NT2/D1 (cell line): ENCODE measurements at regions not wholly inside any gene's neighbourhood (a gene's known extent, or its start where the extent isn't known, plus 50 kb on each side); places are given as distances from the start of the nearest gene placed in this dataset.

ENCODE experiments used
- DNase-seq: peaks from one replicate; pipeline ENCODE4 v3.0.0-alpha.2; 2011; ENCODE audit warnings: low read depth, low spot score
- H3K27me3 ChIP-seq: 2 replicates; pipeline ENCODE4 v1.6.0; 2011; ENCODE audit warnings: mild to moderate bottlenecking; ENCODE audit not compliant: insufficient read length, insufficient read depth
- H3K36me3 ChIP-seq: 2 replicates; pipeline ENCODE4 v1.6.1; 2011; ENCODE audit warnings: mild to moderate bottlenecking, low read length, mixed read lengths; ENCODE audit not compliant: insufficient read depth, insufficient read length
- H3K4me1 ChIP-seq: 2 replicates; pipeline ENCODE4 v1.5.1; 2011; ENCODE audit not compliant: insufficient read depth, insufficient read length
- H3K4me3 ChIP-seq: 2 replicates; pipeline ENCODE4 v1.5.1; 2011; ENCODE audit warnings: low read depth; ENCODE audit not compliant: insufficient read length
- H3K9ac ChIP-seq: 2 replicates; pipeline ENCODE4 v1.6.0; 2011; ENCODE audit warnings: low read depth; ENCODE audit not compliant: insufficient read length
- H3K9me3 ChIP-seq: 2 replicates; pipeline ENCODE4 v1.5.1; 2011; ENCODE audit warnings: mild to moderate bottlenecking, low read length; ENCODE audit not compliant: insufficient read depth
- SUZ12 ChIP-seq: IDR thresholded peaks from 2 replicates; pipeline ENCODE4 v1.6.1; 2011; ENCODE audit not compliant: insufficient read length, insufficient read depth; ENCODE audit errors: extremely low read depth
- YY1 ChIP-seq: IDR thresholded peaks from 2 replicates; pipeline ENCODE4 v1.6.1; 2011; ENCODE audit not compliant: insufficient read length, insufficient read depth
- ZNF274 ChIP-seq: IDR thresholded peaks from 2 replicates; pipeline ENCODE4 v1.6.1; 2011; ENCODE audit warnings: mild to moderate bottlenecking, low read depth, low read length

GRCh38 chr20:24378661-24379483 lies 90.6 kb upstream of the SYNDIG1 start:
- TF ChIP-seq SUZ12 (no peak), ZNF274 (no peak), YY1 (no peak)
- no peaks in the 10 kb centered on the region for H3K9me3 ChIP-seq
- H3K27me3 ChIP-seq: no peaks in the 10 kb centered on the region
- H3K36me3 ChIP-seq: no peaks in the 10 kb centered on the region
- DNase-seq: no peak
- no peak overlapping the region for H3K4me3 ChIP-seq
- no peaks in the 10 kb centered on the region for H3K4me1 ChIP-seq
- H3K9ac ChIP-seq: no peak overlapping the region

- DNase-seq: no peak
- Histone ChIP-seq H3K36me3 (no peaks in the 10 kb centered on the region), H3K4me1 (no peaks in the 10 kb centered on the region), H3K27me3 (no peaks in the 10 kb centered on the region), H3K9ac (no peak overlapping the region), H3K9me3 (no peaks in the 10 kb centered on the region), H3K4me3 (no peak overlapping the region)
- no peak for TF ChIP-seq SUZ12
- TF ChIP-seq YY1: no peak
- no peak for TF ChIP-seq ZNF274
Observed at GRCh38 chr20:24376311-24377099, 92.9 kb upstream of the SYNDIG1 start.

- DNase-seq: peak; percentile 16
- TF ChIP-seq SUZ12 (no peak), ZNF274 (no peak), YY1 (no peak)
- no peak overlapping the region for H3K4me3 ChIP-seq
- no peaks in the 10 kb centered on the region for H3K4me1 ChIP-seq
- no peaks in the 10 kb centered on the region for H3K9me3 ChIP-seq
- no peaks in the 10 kb centered on the region for H3K27me3 ChIP-seq
- H3K36me3 ChIP-seq: no peaks in the 10 kb centered on the region
- no peak overlapping the region for H3K9ac ChIP-seq
Observed at GRCh38 chr20:24373372-24373771, 96.1 kb upstream of the SYNDIG1 start.

GRCh38 chr20:24370911-24371695 lies 98.3 kb upstream of the SYNDIG1 start:
- TF ChIP-seq ZNF274 (no peak), SUZ12 (no peak), YY1 (no peak)
- Histone ChIP-seq H3K36me3 (no peaks in the 10 kb centered on the region), H3K27me3 (no peaks in the 10 kb centered on the region), H3K4me1 (no peaks in the 10 kb centered on the region), H3K9ac (no peak overlapping the region), H3K9me3 (no peaks in the 10 kb centered on the region), H3K4me3 (no peak overlapping the region)
- DNase-seq: no peak

- no peaks in the 10 kb centered on the region for H3K36me3 ChIP-seq
- no peak overlapping the region for H3K4me3 ChIP-seq
- no peaks in the 10 kb centered on the region for H3K9me3 ChIP-seq
- no peaks in the 10 kb centered on the region for H3K27me3 ChIP-seq
- DNase-seq: no peak
- TF ChIP-seq YY1 (no peak), ZNF274 (no peak), SUZ12 (no peak)
- H3K4me1 ChIP-seq: no peaks in the 10 kb centered on the region
- no peak overlapping the region for H3K9ac ChIP-seq
Observed at GRCh38 chr20:24370249-24370648, 99.2 kb upstream of the SYNDIG1 start.

- Histone ChIP-seq H3K36me3 (no peaks in the 10 kb centered on the region), H3K4me1 (no peaks in the 10 kb centered on the region), H3K27me3 (no peaks in the 10 kb centered on the region), H3K9ac (no peak overlapping the region), H3K4me3 (no peak overlapping the region), H3K9me3 (no peaks in the 10 kb centered on the region)
- DNase-seq: no peak
- TF ChIP-seq YY1 (no peak), ZNF274 (no peak), SUZ12 (no peak)
Observed at GRCh38 chr20:24368253-24368652, 101.2 kb upstream of the SYNDIG1 start.
